GM19193 (cell line): ENCODE measurements at regions not wholly inside any gene's neighbourhood (a gene's known extent, or its start where the extent isn't known, plus 50 kb on each side); places are given as distances from the start of the nearest gene placed in this dataset.

Experiments
- POLR2A ChIP-seq: IDR thresholded peaks from 4 replicates; pipeline ENCODE4 v1.6.1; 2011; ENCODE audit not compliant: insufficient read depth, insufficient read length; ENCODE audit errors: extremely low read depth

DNA sequence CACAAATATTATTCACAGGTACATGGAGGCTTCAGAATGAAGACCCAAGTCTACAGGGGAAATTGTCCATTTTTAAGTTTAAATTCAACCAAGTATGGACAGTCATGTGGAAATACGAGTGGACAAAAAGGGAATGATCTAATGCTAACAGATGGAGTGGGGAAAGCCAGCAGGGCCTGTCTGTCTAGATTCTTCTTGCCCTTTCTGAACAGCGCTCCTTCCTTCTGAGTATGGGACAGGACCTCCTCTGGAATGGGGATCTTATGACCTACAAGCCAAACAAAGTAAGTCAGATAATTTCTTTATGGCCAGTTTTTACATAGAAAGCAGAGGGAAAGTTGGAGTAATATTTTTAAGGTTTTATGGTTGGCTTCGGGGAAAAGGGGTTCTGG, 119.8 kb upstream of the NEK6 start:
- no peak for TF ChIP-seq POLR2A

DNA sequence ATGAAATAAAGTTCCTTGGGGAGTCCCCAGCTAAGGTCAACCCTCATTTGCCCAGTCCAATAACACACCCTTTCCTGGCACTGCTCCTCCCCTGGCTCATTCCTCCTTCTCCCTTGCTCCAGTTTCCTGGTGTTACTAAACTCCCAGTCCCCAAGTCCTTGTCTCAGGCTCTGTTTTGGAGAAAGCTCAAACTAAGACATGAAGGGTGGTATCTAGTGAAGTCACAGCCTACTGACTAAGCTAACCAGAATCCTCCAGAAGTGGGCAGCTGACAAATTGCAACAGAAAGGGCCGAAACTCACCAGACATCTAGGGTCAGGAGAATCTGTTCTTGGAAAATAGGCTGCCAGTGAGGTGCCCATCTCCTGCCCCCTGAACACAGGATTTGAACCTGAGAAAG, 118.7 kb upstream of the NEK6 start:
- no peak for TF ChIP-seq POLR2A

DNA sequence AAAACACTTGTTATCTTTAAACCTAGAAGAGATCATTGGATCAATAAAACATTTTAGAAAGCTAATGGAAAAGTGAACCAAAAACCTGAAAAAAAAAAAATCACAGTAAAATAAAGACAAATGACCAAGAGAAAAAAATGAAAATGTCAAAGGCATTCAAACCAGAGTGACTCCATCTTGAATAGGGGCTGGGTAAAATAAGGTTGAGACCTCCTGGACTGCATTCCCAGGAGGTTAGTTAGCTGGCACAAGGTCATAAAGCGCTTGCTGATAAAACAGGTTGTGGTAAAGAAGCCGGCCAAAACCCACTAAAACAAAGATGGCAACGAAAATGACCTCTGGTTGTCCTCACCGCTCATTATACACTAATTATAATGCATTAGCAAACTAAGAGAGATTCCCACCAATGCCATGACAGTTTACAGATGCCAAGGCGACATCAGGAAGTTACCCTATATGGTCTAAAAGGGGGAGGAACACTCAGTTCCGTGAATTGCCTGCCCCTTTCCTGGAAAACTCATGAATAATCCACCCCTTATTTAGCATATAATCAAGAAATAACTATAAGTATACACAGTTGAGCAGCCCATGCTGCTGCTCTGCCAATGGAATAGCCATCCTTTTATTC, 116.7 kb upstream of the NEK6 start:
- no peak for TF ChIP-seq POLR2A

GRCh38 chr9:124146031-124146561, 111.7 kb upstream of the NEK6 start:
- no peak for TF ChIP-seq POLR2A

DNA sequence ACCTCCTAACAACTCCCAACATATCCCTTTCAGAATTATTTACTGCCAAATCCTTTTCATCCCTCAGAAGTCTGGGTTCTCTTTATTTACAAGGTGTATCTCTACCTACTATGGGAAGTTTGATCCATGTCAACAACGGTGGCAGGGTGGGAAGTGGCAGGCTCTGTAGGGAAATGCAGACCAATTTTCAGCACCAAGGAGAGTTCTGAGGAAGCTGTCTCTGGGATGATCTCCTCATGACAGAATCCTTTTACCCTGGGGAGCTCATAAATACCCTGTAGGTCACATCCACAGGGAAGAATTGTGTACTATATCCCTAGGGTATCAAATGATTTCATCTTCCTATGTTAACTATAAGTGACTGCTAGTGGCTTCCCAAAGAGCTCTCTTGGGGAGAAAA, 107.8 kb upstream of the NEK6 start:
- no peak for TF ChIP-seq POLR2A

DNA sequence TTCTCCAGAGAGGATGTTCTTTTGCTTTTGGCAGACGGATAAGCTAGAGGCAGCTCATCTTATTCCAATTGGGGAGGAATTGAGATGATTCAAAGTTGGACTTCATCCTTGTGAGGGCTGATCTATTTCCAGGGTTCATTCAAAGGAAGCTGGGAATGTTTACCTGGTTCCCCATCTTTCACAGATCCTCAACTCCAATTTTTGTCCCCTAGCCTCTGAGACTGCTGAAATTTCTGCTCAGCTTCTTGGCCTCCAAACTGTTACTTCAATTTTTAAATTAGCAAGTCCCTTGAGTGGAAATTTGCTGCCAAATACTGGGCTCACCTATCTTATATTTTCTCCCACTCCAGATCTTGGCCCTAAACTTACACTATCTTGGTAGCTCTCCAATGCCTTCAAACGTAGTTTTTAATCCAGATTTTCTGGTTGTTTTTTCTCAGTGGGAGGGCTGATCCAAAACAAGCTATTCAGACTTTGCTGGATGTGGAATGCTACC, 93.9 kb upstream of the NEK6 start:
- TF ChIP-seq POLR2A: no peak

GRCh38 chr9:124164811-124165210, 92.9 kb upstream of the NEK6 start:
- TF ChIP-seq POLR2A: no peak

- TF ChIP-seq POLR2A: no peak
Measured at GRCh38 chr9:124174433-124174832, 83.3 kb upstream of the NEK6 start.

GRCh38 chr9:124179196-124180071, 78.3 kb upstream of the NEK6 start:
- TF ChIP-seq POLR2A: no peak

DNA sequence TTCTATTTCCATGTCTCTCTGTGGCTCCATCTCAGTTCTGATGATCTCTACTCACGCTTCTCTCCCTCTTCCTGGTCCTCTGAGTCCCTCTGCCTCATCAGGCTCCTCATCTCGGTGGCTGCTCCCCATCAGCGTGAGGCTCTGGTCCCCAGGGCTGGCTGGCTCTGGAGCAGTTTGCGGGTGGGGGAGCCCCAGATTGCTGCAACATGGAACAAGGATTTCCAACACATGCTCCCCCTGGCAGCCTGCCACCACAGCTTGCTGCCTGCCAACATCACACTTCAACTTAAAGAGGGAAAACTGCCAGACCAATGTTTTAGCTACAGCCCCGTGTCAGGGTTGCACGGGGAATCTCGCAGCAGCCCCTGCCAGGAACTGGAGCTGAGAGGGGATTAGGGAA, 77.2 kb upstream of the NEK6 start:
- no peak for TF ChIP-seq POLR2A

DNA sequence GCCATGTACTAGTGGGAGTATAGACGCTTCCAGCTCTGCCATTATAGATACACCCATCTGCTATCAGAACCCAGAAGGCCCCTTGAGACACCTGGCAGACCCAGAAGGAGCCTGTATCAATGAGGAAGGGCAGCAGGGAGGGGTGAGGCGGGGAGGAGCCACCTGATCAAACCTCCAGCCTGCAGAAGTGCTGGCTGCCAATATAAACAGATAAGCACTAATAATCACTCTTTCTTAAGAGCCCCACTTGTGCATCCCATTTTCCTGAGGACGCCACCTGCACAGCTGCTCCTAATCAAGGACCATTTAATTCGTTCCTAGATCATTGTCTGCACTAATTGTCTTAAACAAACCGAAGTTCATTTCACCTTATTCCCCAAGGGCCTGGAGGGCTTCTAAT, 75.0 kb upstream of the NEK6 start:
- TF ChIP-seq POLR2A: no peak

GRCh38 chr9:124183772-124184171, 74.0 kb upstream of the NEK6 start:
- TF ChIP-seq POLR2A: no peak

DNA sequence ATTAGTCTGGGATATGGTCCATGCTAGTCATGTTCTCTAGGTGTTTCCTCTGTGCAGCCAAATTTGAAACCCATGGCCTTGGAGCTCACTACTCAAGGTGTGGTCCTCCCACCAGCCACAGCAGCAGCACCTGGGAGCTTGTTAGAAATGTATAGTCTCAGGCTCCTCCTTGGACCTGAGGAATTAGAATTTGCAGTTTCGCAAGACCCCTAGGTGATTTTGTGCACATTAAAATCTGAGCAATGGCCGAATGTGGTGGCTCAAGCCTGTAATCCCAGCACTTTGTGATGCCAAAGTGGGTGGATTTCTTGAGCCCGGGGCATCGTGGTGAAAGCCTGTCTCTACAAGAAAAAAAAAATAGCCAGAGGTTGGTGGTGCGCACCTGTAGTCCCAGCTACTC, 72.3 kb upstream of the NEK6 start:
- TF ChIP-seq POLR2A: no peak

GRCh38 chr9:124187311-124187710, 70.4 kb upstream of the NEK6 start:
- TF ChIP-seq POLR2A: no peak

- no peak for TF ChIP-seq POLR2A
Measured at GRCh38 chr9:124188331-124189110, 69.2 kb upstream of the NEK6 start.

GRCh38 chr9:124190761-124191160, 67.0 kb upstream of the NEK6 start:
- no peak for TF ChIP-seq POLR2A
